OCI-LY1 (cell line): ENCODE measurements at regions not wholly inside any gene's neighbourhood (a gene's known extent, or its start where the extent isn't known, plus 50 kb on each side); places are given as distances from the start of the nearest gene placed in this dataset.

ENCODE experiments used
- H2AFZ ChIP-seq: fragments of 200-600 bp; sonication (generic), shearing (Covaris generic); 2 replicates; pipeline ENCODE4 v1.6.0; 2014; ENCODE audit warnings: antibody characterized with exemption, mild to moderate bottlenecking, low read length
- H3F3A ChIP-seq: fragments of 200-600 bp; sonication (generic), shearing (Covaris generic); 2 replicates; pipeline ENCODE4 v1.6.0; 2014; ENCODE audit warnings: mild to moderate bottlenecking, antibody characterized with exemption, low read length, moderate library complexity; ENCODE audit not compliant: insufficient read depth
- H3K27ac ChIP-seq: fragments of 200-600 bp; sonication (generic); 2 replicates; pipeline ENCODE4 v1.5.1; 2014; ENCODE audit warnings: low read length, mixed run types, mild to moderate bottlenecking, low read depth; ENCODE audit not compliant: poor library complexity, severe bottlenecking
- H3K27me3 ChIP-seq: fragments of 200-600 bp; sonication (generic); 2 replicates; pipeline ENCODE4 v1.6.0; 2014; ENCODE audit warnings: antibody characterized with exemption, mild to moderate bottlenecking, low read length, moderate library complexity; ENCODE audit not compliant: insufficient read depth
- H3K36me3 ChIP-seq: fragments of 200-600 bp; sonication (generic); 2 replicates; pipeline ENCODE4 v1.6.1; 2014; ENCODE audit warnings: mild to moderate bottlenecking, antibody characterized with exemption, low read length, moderate library complexity, mixed read lengths; ENCODE audit not compliant: insufficient read depth
- H3K4me1 ChIP-seq: fragments of 200-600 bp; sonication (generic); 2 replicates; pipeline ENCODE4 v1.5.1; 2014; ENCODE audit warnings: mild to moderate bottlenecking, low read length, moderate library complexity; ENCODE audit not compliant: insufficient read depth, severe bottlenecking
- H3K4me2 ChIP-seq: fragments of 200-600 bp; sonication (generic), shearing (Covaris generic); 2 replicates; pipeline ENCODE4 v1.6.1; 2014; ENCODE audit warnings: low read length
- H3K4me3 ChIP-seq: fragments of 200-600 bp; sonication (generic); 2 replicates; pipeline ENCODE4 v1.5.1; 2014; ENCODE audit warnings: low read length, low read depth, mild to moderate bottlenecking, mixed read lengths; ENCODE audit not compliant: poor library complexity, severe bottlenecking
- H3K79me2 ChIP-seq: fragments of 200-600 bp; shearing (Covaris generic); 2 replicates; pipeline ENCODE4 v1.6.1; 2016; ENCODE audit warnings: mixed run types, low read length, mixed read lengths; ENCODE audit not compliant: insufficient read depth
- H3K9ac ChIP-seq: fragments of 200-600 bp; sonication (generic), shearing (Covaris generic); 2 replicates; pipeline ENCODE4 v1.6.1; 2014; ENCODE audit warnings: mild to moderate bottlenecking, low read length, mixed read lengths
- H3K9me2 ChIP-seq: fragments of 200-600 bp; sonication (generic), shearing (Covaris generic); 2 replicates; pipeline ENCODE4 v1.6.1; 2014; ENCODE audit warnings: low read depth, mild to moderate bottlenecking, low read length, mixed read lengths
- H3K9me3 ChIP-seq: fragments of 200-600 bp; shearing (Covaris generic); 2 replicates; pipeline ENCODE4 v1.6.1; 2014; ENCODE audit warnings: low read length, mixed read lengths
- H4K20me1 ChIP-seq: fragments of 200-600 bp; sonication (generic), shearing (Covaris generic); 2 replicates; pipeline ENCODE4 v1.6.0; 2016; ENCODE audit warnings: mild to moderate bottlenecking, low read length; ENCODE audit not compliant: insufficient read depth
- CTCF ChIP-seq: fragments of 200-600 bp; sonication (generic), shearing (Covaris generic); IDR thresholded peaks from 2 replicates; pipeline ENCODE4 v1.5.1; 2017; ENCODE audit warnings: mild to moderate bottlenecking, antibody characterized with exemption, low read length, moderate library complexity, mixed read lengths
- EZH2 ChIP-seq: fragments of 200-600 bp; sonication (generic), shearing (Covaris generic); IDR thresholded peaks from 2 replicates; pipeline ENCODE4 v1.8.0; 2017; ENCODE audit warnings: borderline replicate concordance, mixed run types, mild to moderate bottlenecking, antibody characterized with exemption, low read length, moderate library complexity, mixed read lengths

DNA sequence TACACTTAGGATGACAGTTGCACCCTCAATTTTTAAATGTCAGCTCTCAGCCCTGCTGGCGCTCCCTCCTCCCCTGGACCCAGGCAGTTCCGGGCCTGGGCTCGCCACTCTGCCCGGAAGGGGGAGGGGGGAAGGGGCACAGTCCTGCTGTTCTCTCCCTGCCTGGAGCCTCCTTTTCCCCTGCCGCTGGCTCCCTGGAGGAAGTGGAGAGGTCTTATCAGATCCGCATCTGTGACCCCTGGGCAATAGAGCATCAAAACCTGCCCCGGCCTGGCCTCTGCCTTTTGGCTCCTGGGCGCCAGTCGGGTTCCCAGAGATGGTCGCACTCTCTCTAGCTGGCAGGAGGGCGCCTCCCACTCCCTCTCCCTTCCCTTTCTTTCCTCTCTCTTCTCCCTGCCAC lies 149.3 kb downstream of the IRF8 start:
- H3K27ac ChIP-seq: no peak overlapping the region

GRCh38 chr16:86048882-86049585 lies 150.1 kb downstream of the IRF8 start:
- Histone ChIP-seq H3K4me1 (no peaks in the 10 kb centered on the region), H3F3A (no peaks in the 10 kb centered on the region), H4K20me1 (no peaks in the 10 kb centered on the region), H3K27me3 (no peaks in the 10 kb centered on the region), H3K9ac (no peak overlapping the region), H3K4me2 (no peak overlapping the region), H2AFZ (no peak overlapping the region), H3K9me3 (no peaks in the 10 kb centered on the region), H3K36me3 (no peaks in the 10 kb centered on the region), H3K4me3 (no peak overlapping the region), H3K79me2 (no peaks in the 10 kb centered on the region), H3K27ac (no peak overlapping the region), H3K9me2 (no peaks in the 10 kb centered on the region)
- TF ChIP-seq EZH2: no peak
- peak; percentile 34 for TF ChIP-seq CTCF

More for the DNA sequence above, 149.3 kb downstream of the IRF8 start:
- no peaks in the 10 kb centered on the region for H4K20me1 ChIP-seq
- no peak overlapping the region for H2AFZ ChIP-seq
- H3K36me3 ChIP-seq: no peaks in the 10 kb centered on the region
- no peak overlapping the region for H3K9ac ChIP-seq
- H3K27me3 ChIP-seq: no peaks in the 10 kb centered on the region
- no peaks in the 10 kb centered on the region for H3K79me2 ChIP-seq
- no peak overlapping the region for H3K4me3 ChIP-seq
- H3K4me2 ChIP-seq: no peak overlapping the region
- no peak for TF ChIP-seq EZH2
- no peak for TF ChIP-seq CTCF
- no peaks in the 10 kb centered on the region for H3F3A ChIP-seq
- H3K9me2 ChIP-seq: no peaks in the 10 kb centered on the region
- H3K4me1 ChIP-seq: no peaks in the 10 kb centered on the region
- H3K9me3 ChIP-seq: no peaks in the 10 kb centered on the region

DNA sequence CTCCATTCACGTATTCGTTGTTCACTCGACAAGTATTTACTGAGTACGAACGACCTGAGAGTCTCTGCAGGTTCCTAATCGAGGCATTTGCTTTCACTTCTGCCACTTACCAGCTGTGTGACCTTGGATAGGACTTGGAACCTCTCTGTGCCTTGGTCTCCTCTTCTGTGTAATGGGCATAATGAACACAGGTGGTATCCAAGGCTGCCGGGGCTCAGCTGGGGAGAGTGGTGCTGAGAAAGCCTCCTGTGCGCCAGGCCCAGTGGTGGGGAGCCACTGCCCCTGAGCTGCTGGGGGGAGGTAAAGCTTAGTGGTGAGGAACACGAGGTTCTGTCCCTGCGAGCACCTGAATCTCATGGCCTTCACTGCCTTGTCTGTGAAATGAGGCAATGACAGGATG lies 150.7 kb downstream of the IRF8 start:
- no peaks in the 10 kb centered on the region for H3K9me2 ChIP-seq
- TF ChIP-seq CTCF: no peak
- no peaks in the 10 kb centered on the region for H3K27me3 ChIP-seq
- H4K20me1 ChIP-seq: no peaks in the 10 kb centered on the region
- no peaks in the 10 kb centered on the region for H3K79me2 ChIP-seq
- no peak overlapping the region for H3K9ac ChIP-seq
- H3K4me1 ChIP-seq: no peaks in the 10 kb centered on the region
- H2AFZ ChIP-seq: no peak overlapping the region
- no peak overlapping the region for H3K4me3 ChIP-seq
- H3K4me2 ChIP-seq: no peak overlapping the region
- H3K36me3 ChIP-seq: no peaks in the 10 kb centered on the region
- no peaks in the 10 kb centered on the region for H3F3A ChIP-seq
- H3K9me3 ChIP-seq: no peaks in the 10 kb centered on the region
- H3K27ac ChIP-seq: no peak overlapping the region
